Femur (tissue), 1 donor: ENCODE measurements at regions not wholly inside any gene's neighbourhood (a gene's known extent, or its start where the extent isn't known, plus 50 kb on each side); places are given as distances from the start of the nearest gene placed in this dataset.

ENCODE experiments used
- DNase-seq: peaks from one replicate; pipeline ENCODE4 v3.0.0-alpha.2; 2017

DNA sequence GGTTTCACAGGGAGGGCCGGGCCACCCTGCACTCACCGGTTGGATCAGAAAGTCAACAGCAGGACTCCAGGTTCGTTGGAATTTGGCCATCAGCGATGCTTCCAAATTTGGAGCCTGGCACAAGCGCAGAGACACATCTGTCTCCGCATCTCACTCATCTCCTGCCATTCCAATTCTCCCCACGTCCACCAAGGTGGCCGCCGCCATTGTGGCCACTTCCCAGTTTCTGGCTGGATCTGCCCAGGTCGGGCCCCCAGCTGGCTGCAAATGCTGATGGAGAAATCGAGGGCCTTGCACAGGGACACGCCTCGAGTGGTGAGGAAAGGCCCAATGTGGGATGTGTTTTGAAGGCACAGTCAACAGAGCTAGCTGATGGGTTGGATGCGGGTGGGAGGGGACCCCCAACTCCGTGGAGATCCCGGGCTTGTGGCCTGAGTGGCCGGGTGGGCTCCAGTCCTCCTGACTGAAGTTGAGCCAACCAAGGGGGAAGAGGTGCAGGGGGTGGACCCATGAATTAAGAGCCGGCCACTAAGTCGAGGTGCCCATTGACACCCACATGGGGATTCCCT, 102.7 kb downstream of the CRYAA start:
- no peak for DNase-seq

DNA sequence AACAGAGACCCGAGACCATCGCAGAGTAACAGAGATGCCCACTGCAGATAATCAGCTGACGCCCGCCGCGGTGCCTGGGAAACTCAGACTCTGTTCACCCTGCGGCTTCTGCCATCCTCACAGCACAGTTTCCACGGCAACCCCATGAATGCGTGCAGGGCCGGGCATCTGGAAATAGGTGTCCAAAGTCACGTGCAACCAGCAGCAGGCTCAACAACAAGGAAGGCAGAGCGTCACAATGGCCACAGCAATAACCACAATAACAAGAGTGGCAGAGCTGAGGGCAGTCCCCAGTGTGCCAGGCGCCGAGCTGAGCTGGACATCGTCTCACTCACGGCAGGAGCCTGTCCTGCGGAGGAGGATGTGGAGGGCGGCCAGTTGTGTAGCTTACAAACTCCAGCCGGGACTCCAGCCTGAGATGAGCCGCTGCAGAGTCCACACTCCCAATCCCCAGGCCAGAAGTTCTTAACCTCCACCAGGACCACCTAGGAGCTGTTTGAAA, 102.0 kb downstream of the CRYAA start:
- DNase-seq = no peak

DNA sequence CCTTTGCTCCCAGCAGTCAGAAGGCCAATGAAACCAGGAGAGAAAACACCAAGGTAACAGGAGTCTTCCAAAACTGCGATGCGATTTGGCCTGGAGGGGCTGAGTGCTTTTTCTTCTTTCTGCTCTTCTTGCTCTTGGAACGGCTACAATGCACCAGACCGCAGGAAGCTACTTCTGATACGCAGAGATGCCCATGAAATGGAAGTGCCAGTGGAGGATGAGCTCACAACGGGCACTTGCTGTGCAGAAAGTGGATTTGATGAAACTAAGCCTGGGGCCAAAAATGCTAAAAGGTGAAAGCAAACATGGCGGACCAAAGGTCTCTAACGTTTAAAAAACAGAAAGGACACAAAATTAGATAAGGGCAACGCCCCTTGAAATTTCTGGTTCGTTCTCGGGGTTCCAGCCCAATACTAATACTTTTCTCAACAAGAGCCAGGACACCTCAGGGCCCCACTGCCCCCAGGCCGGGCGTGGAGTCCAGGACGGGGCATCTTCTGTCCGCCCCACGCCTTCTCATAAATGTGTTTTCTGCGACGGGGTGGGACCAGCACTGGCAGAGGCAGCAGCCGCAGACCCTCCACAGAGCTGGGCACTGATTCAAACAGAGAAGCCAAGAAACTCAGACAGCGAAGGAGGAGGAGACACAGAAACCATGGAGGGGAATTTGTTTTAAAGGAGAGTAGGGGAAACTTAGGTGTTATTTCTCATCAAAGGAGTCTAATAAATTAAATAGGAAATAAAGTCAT, 101.3 kb downstream of the CRYAA start:
- DNase-seq = peak; percentile 55

DNA sequence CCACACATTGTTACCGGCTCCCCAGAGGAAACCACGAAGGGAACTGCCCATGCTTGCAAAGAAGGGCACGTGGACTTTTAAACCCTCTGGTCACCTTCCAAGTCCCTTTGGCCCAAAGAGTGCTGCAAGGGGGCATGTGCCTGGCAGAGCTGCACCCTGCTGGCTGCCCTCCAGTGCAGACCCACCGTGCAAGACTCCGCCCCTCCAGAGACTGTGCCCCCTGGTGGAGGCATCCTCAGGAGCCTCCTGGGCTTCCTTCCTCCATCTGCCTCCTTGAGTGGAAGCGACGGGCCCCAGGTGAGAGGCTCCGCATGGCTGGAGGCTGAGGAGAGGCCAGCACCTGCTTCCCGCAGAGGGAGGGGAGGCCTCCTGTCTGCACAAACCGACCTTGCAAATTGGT, 100.6 kb downstream of the CRYAA start:
- no peak for DNase-seq

DNA sequence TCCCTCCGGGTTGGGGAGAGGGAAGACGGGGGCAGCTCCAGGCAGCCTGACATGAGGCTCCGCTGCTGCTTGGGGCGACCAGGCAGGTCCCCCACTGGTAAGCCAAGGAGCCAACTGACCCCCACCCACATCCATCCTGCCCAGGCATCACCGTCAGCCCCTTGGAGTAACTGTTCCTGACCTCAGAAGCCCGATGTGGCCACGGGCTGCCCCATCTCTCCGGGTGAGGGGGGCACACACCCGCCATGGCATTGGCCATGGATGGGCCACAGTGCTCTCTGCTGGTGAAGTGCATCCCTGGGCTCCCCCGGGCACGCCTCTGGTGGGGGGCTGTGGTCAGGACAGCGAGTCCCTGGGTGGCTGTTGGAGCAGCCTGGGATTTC, 100.0 kb downstream of the CRYAA start:
- no peak for DNase-seq

DNA sequence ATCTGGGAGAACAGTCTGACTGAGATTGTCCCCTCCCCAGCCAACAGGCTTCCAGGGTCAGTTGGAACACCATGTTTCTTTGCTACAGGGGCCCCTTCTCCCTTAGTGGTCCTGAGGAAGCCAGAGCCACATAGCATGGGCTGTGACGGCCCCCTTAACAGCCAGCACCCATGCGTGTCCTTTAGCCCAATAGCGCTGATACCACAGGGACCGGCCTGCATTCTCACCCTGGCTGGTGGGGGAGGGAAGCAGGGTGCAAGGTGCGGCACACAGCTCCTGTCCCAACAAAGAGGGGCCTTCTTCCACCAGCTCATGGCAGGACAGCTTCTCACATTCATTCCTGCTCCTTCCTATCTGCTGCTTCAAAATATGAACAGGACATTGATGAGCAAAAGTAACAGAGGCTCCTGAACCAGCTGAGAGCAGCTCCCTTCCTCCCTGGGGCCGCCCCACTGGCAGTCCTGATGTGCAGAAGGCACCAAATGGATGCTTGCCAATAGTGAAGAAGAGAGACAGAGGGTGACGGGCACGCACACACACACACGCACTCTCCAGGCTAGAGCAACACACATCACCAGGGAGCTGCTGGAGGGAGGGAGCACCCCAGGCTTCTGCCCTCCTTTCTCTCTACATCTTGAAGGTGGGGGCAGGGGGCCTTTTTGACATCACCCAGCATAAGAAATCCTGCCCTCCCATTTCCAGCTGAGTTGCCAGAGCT, 99.4 kb downstream of the CRYAA start:
- no peak for DNase-seq

DNA sequence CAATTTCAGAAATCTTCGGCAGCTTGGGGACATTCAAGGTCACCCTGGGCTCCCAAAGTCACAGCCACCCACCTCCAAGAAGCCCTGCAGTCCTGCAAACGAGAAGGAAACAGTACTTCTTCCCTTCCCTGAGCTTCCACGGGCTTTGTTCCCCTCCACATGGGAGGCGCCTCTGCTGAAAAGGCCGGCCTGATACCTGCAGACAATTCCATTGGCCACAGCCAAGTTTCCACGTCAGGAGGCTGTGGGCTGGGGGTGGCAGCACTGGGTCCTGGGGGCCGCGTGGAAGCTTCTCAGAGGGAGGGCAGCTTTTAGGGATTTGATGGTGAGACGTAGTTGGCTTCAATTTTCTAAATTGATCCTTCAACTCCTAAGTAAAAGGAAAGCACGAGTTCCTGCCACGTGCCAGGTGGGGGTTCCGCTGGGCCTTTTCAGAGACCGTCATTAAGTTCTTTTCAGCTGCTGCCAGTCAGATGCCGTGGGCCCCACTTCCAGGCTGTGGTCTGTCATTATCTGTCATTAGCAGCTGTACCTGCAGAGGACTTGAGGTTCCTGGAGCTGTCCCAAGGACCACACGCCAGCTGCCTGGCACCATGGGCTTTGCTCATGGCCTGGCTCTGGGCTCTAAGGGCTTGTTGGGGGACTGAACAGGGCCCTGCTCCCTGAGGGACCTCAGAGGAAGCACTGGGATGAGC, 98.7 kb downstream of the CRYAA start:
- no peak for DNase-seq

DNA sequence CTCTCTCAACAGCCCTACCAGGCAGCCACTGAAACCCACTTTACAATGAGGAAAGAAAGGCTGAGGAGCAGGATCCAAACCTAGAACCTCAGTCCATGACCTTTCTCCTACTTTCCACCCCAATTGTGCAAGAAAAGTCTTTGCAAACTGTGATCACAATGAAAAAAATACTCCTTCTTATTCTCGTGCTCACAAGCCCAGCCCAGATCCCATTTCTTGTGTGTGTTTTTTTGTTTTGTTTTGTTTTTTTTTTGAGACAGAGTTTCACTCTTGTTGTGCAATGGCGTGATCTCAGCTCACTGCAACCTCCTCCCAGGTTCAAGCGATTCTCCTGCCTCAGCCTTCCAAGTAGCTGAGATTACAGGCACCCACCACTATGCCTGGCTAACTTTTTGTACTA, 97.7 kb downstream of the CRYAA start:
- DNase-seq = no peak

DNA sequence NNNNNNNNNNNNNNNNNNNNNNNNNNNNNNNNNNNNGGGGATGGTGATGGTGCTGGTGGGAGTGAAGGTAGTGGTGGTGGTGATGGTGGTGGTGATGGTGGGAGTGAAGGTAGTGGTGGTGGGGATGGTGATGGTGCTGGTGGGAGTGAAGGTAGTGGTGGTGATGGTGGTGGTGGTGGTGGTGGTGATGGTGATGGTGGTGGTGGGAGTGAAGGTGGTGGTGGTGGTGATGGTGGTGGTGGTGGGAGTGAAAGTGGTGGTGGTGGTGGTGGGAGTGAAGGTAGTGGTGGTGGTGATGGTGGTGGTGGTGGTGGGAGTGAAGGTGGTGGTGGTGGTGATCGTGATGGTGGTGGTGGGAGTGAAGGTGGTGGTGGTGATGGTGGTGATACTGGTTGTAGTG, 93.6 kb downstream of the CRYAA start:
- no peak for DNase-seq
